ENCODE measurements at regions not wholly inside any gene's neighbourhood (a gene's known extent, or its start where the extent isn't known, plus 50 kb on each side); places are given as distances from the start of the nearest gene placed in this dataset.

- TF ChIP-seq CTCF (conservative IDR thresholded peaks at IDR 0.05; ENCODE audit: low read depth in 2 of 2) (no peak), POLR2AphosphoS5 (IDR thresholded peaks at IDR 0.05; ENCODE audit: low read depth) (no peak), EZH2phosphoT487 (IDR thresholded peaks at IDR 0.05; ENCODE audit: unreplicated experiment) (no peak), EZH2 (IDR thresholded peaks at IDR 0.05; ENCODE audit: low read depth, unreplicated experiment) (no peak), REST (IDR thresholded peaks at IDR 0.05; ENCODE audit: unreplicated experiment) (no peak), CREB1 (CRISPR knock-in tag; IDR thresholded peaks at IDR 0.05; ENCODE audit: low read depth) (no peak), STAT1 (IDR thresholded peaks at IDR 0.05; ENCODE audit: unreplicated experiment) (no peak), ETS1 (IDR thresholded peaks at IDR 0.05) (no peak), NANOG (IDR thresholded peaks at IDR 0.05; ENCODE audit: borderline replicate concordance) (no peak)
Measured at GRCh38 chr9:2406252-2406651, 215.3 kb upstream of the VLDLR start.
